Fibroblast of villous mesenchyme (primary cell): ENCODE measurements at regions not wholly inside any gene's neighbourhood (a gene's known extent, or its start where the extent isn't known, plus 50 kb on each side); places are given as distances from the start of the nearest gene placed in this dataset.

Experiments used
- DNase-seq: peaks from one replicate; pipeline ENCODE4 v3.0.0-alpha.2; 2010; ENCODE audit warnings: low read depth
- H3K4me3 ChIP-seq: 2 replicates; pipeline ENCODE4 v1.5.1; 2011; ENCODE audit warnings: low read depth, mild to moderate bottlenecking, low read length
- CTCF ChIP-seq: IDR thresholded peaks from 2 replicates; pipeline ENCODE4 v1.5.1; 2012; ENCODE audit warnings: low read depth, mild to moderate bottlenecking, low read length; ENCODE audit not compliant: insufficient read depth

GRCh38 chr12:73072214-73072613 lies 800.0 kb downstream of the TRHDE start:
- H3K4me3 ChIP-seq: no peak overlapping the region
- no peak for TF ChIP-seq CTCF
- no peak for DNase-seq

- no peak for DNase-seq
- H3K4me3 ChIP-seq: no peak overlapping the region
- no peak for TF ChIP-seq CTCF
Measured at GRCh38 chr12:73076760-73077159, 804.6 kb downstream of the TRHDE start.

DNA sequence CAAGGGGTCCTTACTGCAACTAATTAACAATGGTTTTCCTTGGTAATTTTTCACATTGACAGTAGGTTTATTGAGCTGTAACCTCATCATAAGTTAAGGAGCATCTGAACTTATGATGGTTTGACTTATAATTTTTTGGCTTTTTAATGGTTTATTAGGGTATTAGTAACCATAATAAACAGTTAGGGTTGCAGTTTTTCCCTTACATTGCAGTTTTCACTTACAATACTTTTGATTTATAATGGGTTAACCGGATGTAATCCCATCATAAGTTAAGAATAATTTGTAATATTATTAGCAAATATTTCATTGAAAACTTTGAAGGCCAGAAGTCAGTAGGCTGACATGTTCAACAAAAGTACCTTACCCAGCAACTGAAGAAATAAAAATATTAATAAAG lies 811.6 kb downstream of the TRHDE start:
- DNase-seq: no peak
- no peak for TF ChIP-seq CTCF
- no peak overlapping the region for H3K4me3 ChIP-seq

- H3K4me3 ChIP-seq: no peak overlapping the region
- TF ChIP-seq CTCF: no peak
- no peak for DNase-seq
Measured at GRCh38 chr12:73106296-73106695, 834.1 kb downstream of the TRHDE start.

GRCh38 chr12:73106896-73107295 lies 834.7 kb downstream of the TRHDE start:
- no peak overlapping the region for H3K4me3 ChIP-seq
- no peak for TF ChIP-seq CTCF
- DNase-seq: no peak

GRCh38 chr12:73110816-73111215 lies 838.6 kb downstream of the TRHDE start:
- H3K4me3 ChIP-seq: no peak overlapping the region
- no peak for DNase-seq
- TF ChIP-seq CTCF: no peak

- H3K4me3 ChIP-seq: no peak overlapping the region
- no peak for TF ChIP-seq CTCF
Measured at GRCh38 chr12:73112035-73112816, 840.1 kb downstream of the TRHDE start.

More at GRCh38 chr12:73112035-73112816, 840.1 kb downstream of the TRHDE start:
- DNase-seq: no peak
